ENCODE measurements at regions not wholly inside any gene's neighbourhood (a gene's known extent, or its start where the extent isn't known, plus 50 kb on each side); places are given as distances from the start of the nearest gene placed in this dataset.

DNA sequence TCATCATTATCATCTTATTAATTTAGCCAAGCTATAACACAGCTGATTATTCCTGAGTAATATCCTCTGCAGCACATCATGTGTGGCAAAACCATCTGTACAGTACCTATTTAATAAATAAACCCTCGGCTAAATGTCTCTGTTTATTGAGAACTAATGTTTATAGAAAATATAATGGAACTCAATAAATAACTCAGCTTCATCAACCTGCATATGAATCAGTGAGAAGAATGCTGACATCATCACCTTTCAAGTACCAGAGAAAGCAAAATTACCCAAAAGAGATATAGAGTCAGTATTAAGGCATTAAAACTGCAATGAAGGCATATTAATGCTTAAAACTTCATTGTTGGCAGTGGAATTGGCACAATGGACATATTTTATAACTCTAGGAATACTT is 558.3 kb downstream of the PLCL1 start:
- intact Hi-C loops (cut with micrococcal nuclease) = no loop called here
- H3K27me3 Mint-ChIP-seq = peaks cover 4% of the 10 kb centered on the region
- no peak overlapping the region for H3K27ac Mint-ChIP-seq
- H3K4me3 Mint-ChIP-seq = no peak overlapping the region
- no peaks in the 10 kb centered on the region for H3K9me3 Mint-ChIP-seq
- no peaks in the 10 kb centered on the region for H3K4me1 Mint-ChIP-seq (ENCODE audit: low read depth)
- H3K36me3 Mint-ChIP-seq (ENCODE audit: low read depth) = no peaks in the 10 kb centered on the region

DNA sequence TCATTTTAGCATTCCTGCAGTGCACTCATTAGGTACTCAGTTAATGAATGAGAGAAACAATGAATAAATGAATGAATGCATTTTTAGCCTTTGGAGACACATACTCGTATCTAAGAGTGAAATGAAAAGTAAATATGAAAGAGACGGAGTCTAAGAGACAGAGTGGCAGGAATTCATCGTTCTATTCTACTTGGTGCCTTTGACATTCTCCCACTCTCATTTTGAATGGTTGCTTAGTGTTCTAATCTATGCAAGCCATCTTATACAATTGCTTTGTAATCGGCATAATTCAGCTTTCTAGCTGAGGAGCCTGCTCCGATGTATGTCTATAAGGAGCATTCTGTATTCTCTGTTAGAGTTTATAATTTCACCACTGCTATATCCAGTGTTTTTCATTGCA is 554.9 kb downstream of the PLCL1 start:
- no peaks in the 10 kb centered on the region for H3K9me3 Mint-ChIP-seq
- H3K27me3 Mint-ChIP-seq = peaks cover 7% of the 10 kb centered on the region
- intact Hi-C loops (cut with micrococcal nuclease) = no loop called here
- no peaks in the 10 kb centered on the region for H3K36me3 Mint-ChIP-seq (ENCODE audit: low read depth)
- no peak overlapping the region for H3K27ac Mint-ChIP-seq
- H3K4me3 Mint-ChIP-seq = no peak overlapping the region
- no peaks in the 10 kb centered on the region for H3K4me1 Mint-ChIP-seq (ENCODE audit: low read depth)

DNA sequence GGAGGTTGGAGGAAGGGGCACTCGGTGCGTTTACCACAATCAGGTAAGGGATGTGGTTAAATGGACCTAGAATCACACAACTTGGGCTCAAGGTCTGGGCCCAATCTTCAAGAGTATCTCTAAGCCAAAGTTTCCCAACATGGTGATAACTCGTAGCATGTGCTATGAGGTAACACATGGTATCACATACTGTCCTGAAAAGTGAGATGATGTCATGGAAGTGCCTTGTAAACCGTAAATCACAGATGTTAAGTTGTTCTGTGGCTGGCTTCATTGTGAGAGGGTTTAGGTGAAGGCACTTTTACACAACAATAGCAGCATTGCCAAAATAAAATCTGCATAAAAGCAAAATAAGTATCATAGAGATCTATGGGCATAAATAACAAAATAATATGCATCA is 551.8 kb downstream of the PLCL1 start:
- Mint-ChIP-seq H3K4me3 (no peak overlapping the region), H3K9me3 (no peaks in the 10 kb centered on the region), H3K27ac (no peak overlapping the region), H3K27me3 (peaks cover 7% of the 10 kb centered on the region), H3K4me1 (ENCODE audit: low read depth) (no peaks in the 10 kb centered on the region), H3K36me3 (ENCODE audit: low read depth) (no peaks in the 10 kb centered on the region)
- intact Hi-C loops (cut with micrococcal nuclease) = no loop called here

DNA sequence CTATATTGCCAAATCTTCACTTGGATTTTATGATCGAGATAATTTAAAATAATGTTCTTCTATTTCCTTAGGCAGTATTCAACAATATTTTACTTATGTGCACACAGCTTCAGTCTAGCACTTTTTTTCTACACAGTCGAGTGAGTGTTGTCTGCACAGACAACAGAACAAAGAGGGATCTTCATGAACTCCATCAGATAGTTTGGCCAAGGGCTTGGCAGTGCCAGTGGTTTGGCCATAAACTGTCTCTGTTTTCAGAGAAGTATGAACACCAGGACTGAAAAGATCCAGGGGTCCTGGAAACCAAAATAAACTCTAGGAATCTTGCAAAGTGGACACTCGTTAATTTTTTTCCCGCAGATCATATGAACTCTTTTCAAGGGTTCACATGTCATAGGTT is 547.3 kb downstream of the PLCL1 start:
- no peaks in the 10 kb centered on the region for H3K4me1 Mint-ChIP-seq (ENCODE audit: low read depth)
- no peaks in the 10 kb centered on the region for H3K36me3 Mint-ChIP-seq (ENCODE audit: low read depth)
- H3K9me3 Mint-ChIP-seq = no peaks in the 10 kb centered on the region
- H3K27me3 Mint-ChIP-seq = peaks cover 2% of the 10 kb centered on the region
- no peak overlapping the region for H3K27ac Mint-ChIP-seq
- intact Hi-C loops (cut with micrococcal nuclease) = no loop called here
- H3K4me3 Mint-ChIP-seq = no peak overlapping the region

DNA sequence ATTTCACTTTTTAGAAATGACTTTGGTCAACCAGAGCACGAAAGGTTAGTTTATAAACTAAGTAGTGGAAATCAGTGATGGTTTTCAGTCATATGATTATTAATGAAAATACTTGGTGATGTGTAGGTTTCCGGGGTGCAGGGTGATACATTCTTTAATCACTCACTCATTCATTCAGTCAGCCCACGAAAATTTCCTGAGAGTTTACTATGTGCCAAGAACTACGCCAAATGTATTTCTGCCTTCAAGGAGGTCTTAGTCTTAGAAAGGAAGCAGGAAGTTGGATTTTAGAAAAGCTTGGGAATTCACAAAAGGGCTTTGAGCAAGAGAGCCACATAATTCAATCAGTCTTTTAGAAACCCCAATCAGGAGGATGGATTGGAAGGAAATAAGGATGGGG is 543.6 kb downstream of the PLCL1 start:
- H3K9me3 Mint-ChIP-seq = no peaks in the 10 kb centered on the region
- intact Hi-C loops (cut with micrococcal nuclease) = no loop called here
- no peaks in the 10 kb centered on the region for H3K4me1 Mint-ChIP-seq (ENCODE audit: low read depth)
- H3K4me3 Mint-ChIP-seq = no peak overlapping the region
- H3K36me3 Mint-ChIP-seq (ENCODE audit: low read depth) = no peaks in the 10 kb centered on the region
- H3K27me3 Mint-ChIP-seq = peaks cover 3% of the 10 kb centered on the region
- H3K27ac Mint-ChIP-seq = no peak overlapping the region

DNA sequence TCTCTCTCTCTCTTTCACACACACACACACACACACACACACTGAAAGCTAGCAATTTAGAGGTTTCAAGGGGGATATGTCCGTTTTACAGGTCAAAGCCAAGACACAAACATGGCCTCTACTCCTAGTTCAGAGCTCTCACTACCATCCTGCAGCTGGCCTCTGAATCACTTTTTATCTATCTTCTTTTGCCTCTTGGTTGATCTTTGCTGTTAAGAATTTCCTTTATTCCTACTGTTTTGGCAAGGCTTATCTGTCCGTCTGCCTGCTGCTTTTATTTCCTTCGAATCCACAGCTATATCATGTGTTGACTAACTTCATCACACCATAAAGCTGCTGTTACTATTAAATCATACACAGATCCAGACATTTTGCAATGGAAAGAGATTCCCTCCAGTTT is 543.0 kb downstream of the PLCL1 start:
- H3K9me3 Mint-ChIP-seq = no peaks in the 10 kb centered on the region
- peaks cover 3% of the 10 kb centered on the region for H3K27me3 Mint-ChIP-seq
- H3K4me3 Mint-ChIP-seq = no peak overlapping the region
- no peak overlapping the region for H3K27ac Mint-ChIP-seq
- no peaks in the 10 kb centered on the region for H3K4me1 Mint-ChIP-seq (ENCODE audit: low read depth)
- intact Hi-C loops (cut with micrococcal nuclease) = no loop called here
- H3K36me3 Mint-ChIP-seq (ENCODE audit: low read depth) = no peaks in the 10 kb centered on the region

DNA sequence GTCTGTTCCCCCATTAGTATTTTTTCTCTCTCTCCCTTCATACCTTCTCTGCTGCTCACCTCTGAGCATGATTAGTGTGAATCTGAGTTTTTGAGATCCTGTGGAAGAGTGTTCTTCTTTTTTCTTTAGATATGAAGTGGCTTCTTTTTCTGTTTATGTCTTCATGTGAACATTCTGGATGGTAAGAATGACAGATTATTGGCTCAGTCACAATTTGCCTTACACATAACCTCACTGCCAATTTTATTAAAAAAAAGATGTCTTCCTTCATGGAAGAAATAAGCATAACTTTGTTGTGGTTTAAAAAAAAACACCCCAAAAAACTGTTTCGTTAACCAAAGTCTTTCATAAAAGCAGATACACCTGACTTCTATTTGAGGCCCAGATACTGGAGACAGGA is 539.1 kb downstream of the PLCL1 start:
- Mint-ChIP-seq H3K36me3 (ENCODE audit: low read depth) (no peaks in the 10 kb centered on the region), H3K27me3 (peaks cover 6% of the 10 kb centered on the region), H3K9me3 (no peaks in the 10 kb centered on the region), H3K27ac (no peak overlapping the region), H3K4me3 (no peak overlapping the region), H3K4me1 (ENCODE audit: low read depth) (no peaks in the 10 kb centered on the region)
- intact Hi-C loops (cut with micrococcal nuclease) = no loop called here

DNA sequence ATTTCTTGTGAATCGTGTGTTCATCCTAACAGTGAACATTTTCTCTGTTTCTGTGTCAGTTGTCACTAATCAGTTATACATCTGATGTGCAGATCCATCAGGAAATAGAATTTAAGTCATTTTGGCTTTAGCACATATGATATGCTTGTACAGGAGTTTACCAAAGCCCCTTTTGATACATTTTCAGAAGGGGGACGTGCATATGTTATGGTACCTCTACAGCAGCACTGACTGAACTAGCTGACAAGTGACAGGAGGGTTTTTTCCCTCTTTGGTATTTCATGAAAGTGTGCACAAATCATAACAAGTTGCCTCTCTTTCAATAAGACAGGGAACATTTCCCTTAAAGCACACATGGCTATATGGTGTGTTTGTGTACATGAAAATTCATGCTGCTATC is 536.5 kb downstream of the PLCL1 start:
- H3K27me3 Mint-ChIP-seq = peaks cover 11% of the 10 kb centered on the region
- H3K9me3 Mint-ChIP-seq = no peaks in the 10 kb centered on the region
- H3K27ac Mint-ChIP-seq = no peak overlapping the region
- no peak overlapping the region for H3K4me3 Mint-ChIP-seq
- H3K4me1 Mint-ChIP-seq (ENCODE audit: low read depth) = no peaks in the 10 kb centered on the region
- no peaks in the 10 kb centered on the region for H3K36me3 Mint-ChIP-seq (ENCODE audit: low read depth)
- intact Hi-C loops (cut with micrococcal nuclease) = no loop called here

DNA sequence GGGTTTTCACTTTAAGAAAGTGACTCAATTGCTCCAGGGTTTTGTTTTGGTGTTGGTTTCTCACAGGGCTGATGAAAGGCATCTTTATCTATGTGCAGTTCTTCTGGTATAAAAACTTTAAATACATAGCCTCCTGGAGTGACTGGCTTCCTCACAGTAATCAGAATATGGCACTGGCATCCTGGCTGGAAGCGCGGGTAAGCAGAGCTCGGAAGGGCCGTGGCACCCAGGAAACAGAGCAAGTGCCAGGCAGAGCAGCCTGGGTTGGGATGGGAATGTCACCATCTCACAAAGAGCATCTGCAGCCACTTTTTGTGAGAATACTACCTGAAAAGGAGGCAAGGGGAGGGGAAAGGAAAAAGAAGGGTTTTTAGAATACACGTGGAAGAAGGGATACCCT is 534.7 kb downstream of the PLCL1 start:
- intact Hi-C loops (cut with micrococcal nuclease) = no loop called here
- Mint-ChIP-seq H3K9me3 (no peaks in the 10 kb centered on the region), H3K4me1 (ENCODE audit: low read depth) (no peaks in the 10 kb centered on the region), H3K27me3 (peaks cover 11% of the 10 kb centered on the region), H3K36me3 (ENCODE audit: low read depth) (no peaks in the 10 kb centered on the region), H3K27ac (no peak overlapping the region), H3K4me3 (no peak overlapping the region)

DNA sequence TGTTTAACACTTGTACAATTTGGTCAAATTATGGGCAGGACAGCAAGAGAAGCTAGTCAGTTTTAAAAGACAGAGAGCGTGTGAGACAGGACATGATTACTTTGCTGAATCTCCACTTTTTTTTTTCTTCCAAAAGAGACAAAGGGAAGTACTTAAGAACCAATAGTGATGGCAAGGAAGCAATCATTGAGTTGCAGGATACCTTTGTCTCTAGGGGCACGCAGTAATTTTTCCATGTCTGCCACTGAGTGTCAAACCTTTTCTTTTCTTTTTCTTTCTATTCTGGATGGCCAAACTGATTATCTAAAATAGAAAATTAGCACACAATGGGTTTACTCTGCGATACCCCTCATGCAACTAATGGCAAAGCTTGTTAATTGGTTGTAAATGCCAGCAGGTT is 533.0 kb downstream of the PLCL1 start:
- Mint-ChIP-seq H3K4me3 (no peak overlapping the region), H3K9me3 (no peaks in the 10 kb centered on the region), H3K27ac (no peak overlapping the region), H3K27me3 (peaks cover 13% of the 10 kb centered on the region), H3K36me3 (ENCODE audit: low read depth) (no peaks in the 10 kb centered on the region), H3K4me1 (ENCODE audit: low read depth) (no peaks in the 10 kb centered on the region)
- intact Hi-C loops (cut with micrococcal nuclease) = no loop called here

DNA sequence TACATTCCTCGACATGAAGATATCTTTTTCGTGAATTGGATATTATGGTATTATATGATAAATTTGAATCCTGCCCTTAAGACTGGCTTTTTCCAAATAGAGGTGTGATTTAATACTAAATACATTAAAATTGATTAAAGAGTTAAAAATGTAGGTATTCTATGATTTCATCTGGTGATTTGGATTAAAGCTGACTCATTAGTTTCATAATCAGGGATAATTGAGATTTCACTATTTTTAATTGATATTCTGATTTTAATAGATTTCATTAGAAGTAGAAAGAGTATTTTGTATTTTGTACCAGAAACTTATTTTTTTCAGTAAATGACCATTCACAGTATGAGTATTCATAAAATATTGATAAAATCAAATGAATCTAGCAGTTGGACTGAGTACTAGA is 524.1 kb downstream of the PLCL1 start:
- peaks cover 4% of the 10 kb centered on the region for H3K27me3 Mint-ChIP-seq
- no peaks in the 10 kb centered on the region for H3K9me3 Mint-ChIP-seq
- intact Hi-C loops (cut with micrococcal nuclease) = no loop called here

DNA sequence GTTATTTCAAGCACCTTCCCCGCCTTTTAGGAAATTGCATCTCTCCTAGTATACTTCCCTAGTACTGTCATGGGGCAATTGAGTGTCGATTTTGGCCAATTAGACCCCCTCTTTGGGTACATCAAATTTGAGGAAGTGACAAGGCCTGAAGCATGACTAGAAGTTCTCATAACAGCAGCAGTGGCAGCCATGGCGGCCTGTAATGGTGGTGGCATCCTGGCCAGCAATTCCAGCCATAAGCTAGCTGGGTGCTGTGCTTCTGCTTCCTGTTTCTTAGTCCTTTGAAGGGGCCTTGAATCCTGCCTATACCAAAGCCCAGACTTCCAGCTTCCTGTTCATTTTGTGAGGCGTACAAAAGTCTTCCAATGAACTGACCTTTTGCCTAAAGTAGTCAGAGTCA is 523.1 kb downstream of the PLCL1 start:
- Mint-ChIP-seq H3K4me3 (no peak overlapping the region), H3K36me3 (ENCODE audit: low read depth) (no peaks in the 10 kb centered on the region), H3K27me3 (peaks cover 3% of the 10 kb centered on the region), H3K27ac (no peak overlapping the region), H3K4me1 (ENCODE audit: low read depth) (no peaks in the 10 kb centered on the region), H3K9me3 (no peaks in the 10 kb centered on the region)
- intact Hi-C loops (cut with micrococcal nuclease) = no loop called here

More for the DNA sequence above, 524.1 kb downstream of the PLCL1 start:
- Mint-ChIP-seq H3K27ac (no peak overlapping the region), H3K36me3 (ENCODE audit: low read depth) (no peaks in the 10 kb centered on the region), H3K4me1 (ENCODE audit: low read depth) (no peaks in the 10 kb centered on the region), H3K4me3 (no peak overlapping the region)

DNA sequence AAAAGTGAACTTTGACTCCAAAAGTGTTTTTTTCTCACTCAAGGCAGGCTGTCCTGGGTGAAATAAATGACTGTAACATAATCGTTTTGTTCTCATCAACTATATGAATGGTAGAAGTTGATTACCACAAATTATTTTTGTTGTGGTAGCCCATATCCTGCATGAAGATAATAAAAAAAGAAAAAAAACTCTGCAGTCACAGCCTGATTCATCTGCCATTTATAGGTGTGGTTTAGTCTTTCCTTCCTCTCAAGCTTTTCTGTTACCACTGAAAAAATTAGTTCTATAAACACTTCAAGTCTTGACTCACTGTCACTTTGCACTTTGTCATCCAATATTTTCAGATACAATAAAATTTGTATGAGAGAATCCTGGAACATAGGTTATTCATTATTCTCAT is 522.0 kb downstream of the PLCL1 start:
- Mint-ChIP-seq H3K4me3 (no peak overlapping the region), H3K4me1 (ENCODE audit: low read depth) (no peaks in the 10 kb centered on the region), H3K9me3 (no peaks in the 10 kb centered on the region), H3K27ac (no peak overlapping the region), H3K27me3 (peaks cover 8% of the 10 kb centered on the region), H3K36me3 (ENCODE audit: low read depth) (no peaks in the 10 kb centered on the region)
- intact Hi-C loops (cut with micrococcal nuclease) = no loop called here

DNA sequence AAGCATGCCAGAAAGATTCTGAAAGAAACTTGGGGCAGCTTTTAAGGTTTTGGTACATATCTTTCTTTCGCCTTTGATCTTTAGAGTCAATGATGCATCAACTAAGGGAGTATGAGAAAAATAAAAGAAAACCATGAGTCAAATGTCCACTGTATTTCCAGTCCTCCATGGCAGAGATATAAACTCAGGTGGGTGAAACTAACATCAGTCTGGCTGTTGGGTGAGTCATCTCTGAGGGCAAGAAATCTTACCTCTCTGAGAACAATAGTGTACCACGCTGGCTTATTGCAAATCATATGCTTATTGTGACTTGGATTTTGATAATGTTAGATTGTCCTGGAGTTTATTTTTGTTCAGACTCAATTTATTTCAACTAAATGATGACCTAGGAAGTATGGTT is 521.0 kb downstream of the PLCL1 start:
- Mint-ChIP-seq H3K27ac (no peak overlapping the region), H3K9me3 (no peaks in the 10 kb centered on the region), H3K27me3 (peaks cover 12% of the 10 kb centered on the region), H3K4me3 (no peak overlapping the region), H3K4me1 (ENCODE audit: low read depth) (no peaks in the 10 kb centered on the region), H3K36me3 (ENCODE audit: low read depth) (no peaks in the 10 kb centered on the region)
- intact Hi-C loops (cut with micrococcal nuclease) = no loop called here

DNA sequence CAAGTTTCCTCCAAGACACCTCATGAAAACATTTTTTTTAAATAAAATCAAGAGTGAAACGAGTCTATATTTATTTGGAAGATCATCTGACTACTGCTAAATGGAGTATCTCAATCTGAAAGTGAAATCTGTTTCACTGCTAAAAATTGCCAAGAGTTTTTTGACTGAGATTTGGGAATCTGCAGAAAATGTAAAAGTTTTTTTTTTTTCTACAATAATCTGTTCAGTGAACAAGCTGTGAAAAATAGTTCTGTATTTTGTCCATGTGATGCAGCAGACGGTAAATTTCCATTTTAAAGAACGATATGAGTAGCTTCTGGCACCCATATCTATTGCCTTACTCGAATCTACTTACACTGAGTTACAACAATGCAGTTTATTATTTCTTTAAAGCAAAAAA is 519.7 kb downstream of the PLCL1 start:
- no peaks in the 10 kb centered on the region for H3K36me3 Mint-ChIP-seq (ENCODE audit: low read depth)
- H3K4me1 Mint-ChIP-seq (ENCODE audit: low read depth) = no peaks in the 10 kb centered on the region
- no peak overlapping the region for H3K27ac Mint-ChIP-seq
- no peaks in the 10 kb centered on the region for H3K9me3 Mint-ChIP-seq
- H3K4me3 Mint-ChIP-seq = no peak overlapping the region
- intact Hi-C loops (cut with micrococcal nuclease) = no loop called here
- peaks cover 15% of the 10 kb centered on the region for H3K27me3 Mint-ChIP-seq

DNA sequence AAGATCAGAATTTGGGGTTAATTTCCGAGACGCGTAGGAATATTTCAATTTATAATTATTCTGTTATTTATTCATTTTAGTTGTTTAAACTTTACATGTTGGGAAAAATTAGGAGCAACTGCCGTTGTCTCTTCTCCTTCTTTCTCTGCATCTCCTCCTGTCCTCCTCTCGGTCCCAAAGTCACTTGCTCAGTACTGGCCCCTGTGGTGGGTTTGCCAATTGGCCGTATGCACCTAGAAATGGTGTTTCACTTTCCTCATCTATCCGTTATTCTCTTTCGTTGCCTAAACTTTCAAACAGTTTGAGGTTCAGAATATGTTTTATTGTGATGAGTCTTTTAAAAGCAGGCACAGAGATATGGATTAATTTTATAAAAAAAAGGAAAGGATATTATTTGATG is 517.9 kb downstream of the PLCL1 start:
- H3K27me3 Mint-ChIP-seq = peaks cover 17% of the 10 kb centered on the region
- no peak overlapping the region for H3K27ac Mint-ChIP-seq
- intact Hi-C loops (cut with micrococcal nuclease) = no loop called here
- H3K4me3 Mint-ChIP-seq = no peak overlapping the region
- no peaks in the 10 kb centered on the region for H3K4me1 Mint-ChIP-seq (ENCODE audit: low read depth)
- no peaks in the 10 kb centered on the region for H3K36me3 Mint-ChIP-seq (ENCODE audit: low read depth)
- H3K9me3 Mint-ChIP-seq = no peaks in the 10 kb centered on the region
